GM19328 (cell line): ENCODE measurements at regions not wholly inside any gene's neighbourhood (a gene's known extent, or its start where the extent isn't known, plus 50 kb on each side); places are given as distances from the start of the nearest gene placed in this dataset.
"Not testable (repeated sequence)": the region's sequence is repeated elsewhere in the genome, so short reads cannot be mapped to it uniquely, and the experiment has no call there.

Source experiments
- ATAC-seq: cut with Tn5 transposase; IDR thresholded peaks from one replicate; pipeline ENCODE4 v1.9.1; 2021; ENCODE audit warnings: mild to moderate bottlenecking, moderate library complexity; ENCODE audit not compliant: unreplicated experiment

GRCh38 chr3:75311306-75311705 is 352.8 kb upstream of the FRG2C start:
- ATAC-seq, result not testable (repeated sequence)

GRCh38 chr3:75312469-75312868 is 351.7 kb upstream of the FRG2C start:
- ATAC-seq, result not testable (repeated sequence)

DNA sequence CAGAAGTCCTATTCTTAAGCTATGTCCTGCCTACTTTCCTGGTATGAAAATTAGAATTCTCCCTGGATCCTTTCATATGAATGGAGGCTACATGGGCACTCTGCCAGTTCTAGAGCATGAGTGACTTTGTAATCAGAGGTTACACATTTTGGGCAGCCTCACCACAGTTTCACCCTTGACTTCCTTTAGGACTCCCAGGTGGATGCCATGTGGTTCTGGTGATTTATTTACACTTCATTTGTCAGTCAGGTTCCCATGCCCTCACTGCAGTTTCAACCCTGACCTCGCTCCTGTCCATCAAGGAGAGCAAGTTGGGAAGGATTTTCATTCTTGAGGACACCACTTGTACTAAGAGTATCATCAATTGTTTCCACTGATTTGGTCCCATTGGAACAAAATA is 344.4 kb upstream of the FRG2C start:
- ATAC-seq, result not testable (repeated sequence)

- no peak for ATAC-seq
Measured at GRCh38 chr3:75320369-75320768, 343.8 kb upstream of the FRG2C start.

GRCh38 chr3:75321060-75321459 is 343.1 kb upstream of the FRG2C start:
- no peak for ATAC-seq

DNA sequence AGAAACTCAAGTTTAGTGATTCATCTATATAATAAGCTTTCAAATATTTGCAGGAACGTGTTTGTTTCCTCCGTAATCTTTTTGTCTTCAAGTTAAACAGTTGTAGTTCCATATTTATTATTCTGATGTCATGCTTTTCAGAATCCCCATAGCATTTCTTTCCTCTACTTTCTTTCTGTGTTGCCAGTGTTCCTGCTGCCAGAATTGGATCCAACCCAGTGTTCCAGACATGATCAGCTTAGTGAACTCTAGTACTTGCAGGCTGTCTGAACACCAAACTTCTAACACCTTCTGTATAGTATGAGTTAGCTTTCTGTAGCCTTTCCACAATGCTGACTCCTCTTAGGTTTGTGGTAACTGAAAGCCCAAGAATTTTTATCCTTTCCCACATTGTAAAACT is 340.2 kb upstream of the FRG2C start:
- ATAC-seq, result not testable (repeated sequence)

- no peak for ATAC-seq
Measured at GRCh38 chr3:75325716-75326115, 338.4 kb upstream of the FRG2C start.

- ATAC-seq, result no peak
Measured at GRCh38 chr3:75327453-75327852, 336.7 kb upstream of the FRG2C start.

DNA sequence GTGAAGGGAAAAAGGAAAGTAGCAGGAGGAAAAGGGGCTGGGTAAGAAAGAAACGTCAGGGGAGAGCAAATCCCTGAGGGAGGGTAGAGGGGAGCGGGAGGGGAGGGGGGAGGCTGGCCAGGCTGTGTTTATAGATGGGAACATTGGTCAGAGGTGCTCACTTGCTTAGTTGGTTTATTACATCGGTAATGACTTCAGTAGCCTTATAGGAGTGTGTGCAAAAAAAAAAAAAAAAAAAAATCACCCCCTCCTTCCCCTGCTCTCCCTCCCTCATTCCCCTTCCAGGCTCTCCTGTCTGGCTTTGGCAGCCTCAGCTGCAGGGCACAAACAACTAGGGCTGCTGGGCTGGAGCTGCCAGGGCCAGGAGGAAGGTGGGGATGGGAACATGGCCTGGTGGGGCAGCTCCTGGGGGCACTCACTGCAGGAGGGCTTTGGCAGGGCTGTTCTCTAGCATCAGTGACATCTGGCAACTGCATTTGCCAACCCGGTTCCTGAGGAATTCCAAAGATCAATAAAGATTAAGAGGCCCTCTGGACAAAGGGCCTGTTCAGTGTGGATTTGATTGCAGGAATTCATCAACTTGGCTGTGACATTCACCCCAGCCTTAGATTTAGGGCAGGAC is 334.5 kb upstream of the FRG2C start:
- ATAC-seq, result no peak

DNA sequence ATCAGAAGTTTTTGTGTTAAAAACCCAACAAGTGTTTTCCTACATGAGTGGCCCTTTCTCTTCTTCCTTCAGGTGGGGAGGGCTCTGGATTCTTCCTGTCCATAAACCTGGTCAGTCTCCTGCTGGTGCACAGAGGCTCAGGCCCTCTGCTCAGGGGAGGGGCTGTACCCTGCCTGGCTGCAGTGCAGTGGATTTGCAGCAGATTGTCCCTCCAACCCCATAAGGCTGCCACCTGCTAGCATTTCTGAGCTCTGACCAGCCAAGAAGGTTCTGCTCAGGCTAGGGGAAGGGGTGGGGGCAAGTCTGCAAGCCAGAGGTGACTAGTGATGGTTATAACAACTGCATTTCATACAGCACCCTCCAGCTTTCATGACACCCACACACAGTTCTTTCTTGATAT is 333.7 kb upstream of the FRG2C start:
- not testable (repeated sequence) for ATAC-seq

DNA sequence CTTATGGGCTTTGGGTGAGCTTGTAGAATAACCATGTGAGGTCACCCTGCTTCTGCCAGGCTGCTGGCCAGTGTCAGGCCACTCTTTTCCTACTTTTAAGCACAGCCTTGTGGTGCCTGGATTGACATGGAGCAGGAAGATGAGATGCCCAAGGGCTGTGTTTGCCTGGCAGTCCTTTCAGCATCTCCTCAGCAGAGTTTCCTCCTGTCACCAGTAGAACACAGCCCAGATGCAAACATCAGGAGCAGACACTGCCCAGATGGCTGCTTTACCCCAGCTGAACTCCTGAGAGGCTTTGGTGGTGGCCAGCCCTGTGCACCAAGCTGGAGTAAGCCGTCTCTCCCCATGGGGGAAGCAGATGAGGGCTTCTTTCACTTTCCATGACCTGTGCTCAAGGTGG is 332.0 kb upstream of the FRG2C start:
- not testable (repeated sequence) for ATAC-seq

- no peak for ATAC-seq
Measured at GRCh38 chr3:75332794-75333193, 331.3 kb upstream of the FRG2C start.

- no peak for ATAC-seq
Measured at GRCh38 chr3:75334299-75334698, 329.8 kb upstream of the FRG2C start.

- ATAC-seq, result no peak
Measured at GRCh38 chr3:75337226-75337900, 326.8 kb upstream of the FRG2C start.

- no peak for ATAC-seq
Measured at GRCh38 chr3:75338342-75338741, 325.8 kb upstream of the FRG2C start.

DNA sequence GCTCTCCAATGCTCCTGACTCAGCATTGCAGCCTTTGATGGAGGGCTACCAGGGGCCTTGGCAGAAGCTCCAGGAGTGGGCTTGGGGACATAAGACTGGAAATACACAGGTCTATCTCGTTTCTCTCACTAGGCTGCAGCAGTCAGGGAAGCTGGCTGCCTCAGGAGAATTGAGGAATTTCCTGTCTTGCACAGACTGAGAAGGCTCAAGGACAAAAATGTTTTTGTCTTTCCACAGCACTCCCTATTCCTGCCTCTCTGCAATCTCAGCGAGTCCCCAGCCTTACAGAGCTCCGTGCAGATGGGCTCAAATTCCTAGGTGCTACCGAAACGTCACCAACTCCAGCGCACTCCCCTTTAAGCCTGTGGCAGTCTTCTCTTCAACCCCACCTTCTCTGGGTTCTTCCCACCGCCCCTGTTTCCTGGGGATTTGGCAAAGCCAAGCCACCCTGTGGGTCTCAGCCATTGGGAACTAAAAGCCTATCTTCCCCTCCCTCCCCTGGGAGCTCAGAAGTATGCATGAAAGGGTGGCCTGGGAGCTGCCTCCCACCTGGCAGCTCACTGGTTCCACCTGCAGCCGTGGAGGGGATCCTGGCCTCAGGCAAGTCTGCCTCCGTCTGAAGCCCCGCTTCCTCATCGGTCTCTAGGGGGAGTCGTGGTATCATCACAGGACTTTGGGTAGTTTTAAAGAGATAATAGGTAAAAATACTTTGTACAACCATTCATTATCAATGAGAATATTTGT is 322.6 kb upstream of the FRG2C start:
- no peak for ATAC-seq

GRCh38 chr3:75342425-75342824 is 321.7 kb upstream of the FRG2C start:
- no peak for ATAC-seq

- ATAC-seq, result not testable (repeated sequence)
Measured at GRCh38 chr3:75350536-75350935, 313.6 kb upstream of the FRG2C start.

- not testable (repeated sequence) for ATAC-seq
Measured at GRCh38 chr3:75362086-75362784, 301.9 kb upstream of the FRG2C start.

DNA sequence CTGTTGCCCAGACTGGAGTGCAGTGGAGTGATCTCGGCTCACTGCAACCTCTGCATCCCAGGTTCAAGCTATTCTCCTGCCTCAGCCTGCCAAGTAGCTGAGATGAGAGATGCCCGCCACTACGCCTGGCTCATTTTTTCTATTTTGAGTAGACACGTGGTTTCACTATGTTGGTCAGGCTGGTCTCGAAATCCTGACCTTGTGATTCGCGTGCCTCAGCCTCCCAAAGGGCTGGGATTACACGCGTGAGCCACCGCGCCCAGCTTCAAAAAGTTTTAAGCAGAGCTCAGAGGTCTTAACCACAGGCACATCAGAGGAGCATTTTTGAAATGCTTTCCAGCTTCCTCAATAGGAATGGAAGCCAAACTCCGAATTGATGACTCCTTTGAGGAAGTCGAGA is 291.2 kb upstream of the FRG2C start:
- ATAC-seq, result not testable (repeated sequence)

GRCh38 chr3:75379840-75380239 is 284.3 kb upstream of the FRG2C start:
- ATAC-seq, result not testable (repeated sequence)
